ENCODE measurements at regions not wholly inside any gene's neighbourhood (a gene's known extent, or its start where the extent isn't known, plus 50 kb on each side); places are given as distances from the start of the nearest gene placed in this dataset.

- TF ChIP-seq CTCF (IDR thresholded peaks at IDR 0.05; ENCODE audit: insufficient read depth, low read depth, low read length) (no peak), EZH2 (IDR thresholded peaks at IDR 0.05; ENCODE audit: insufficient read depth, low read length) (no peak)
Observed at GRCh38 chr13:40433577-40433976, 232.9 kb downstream of the FOXO1 start.

Data from astrocyte (in vitro differentiated cells and primary cell).